ENCODE measurements at regions not wholly inside any gene's neighbourhood (a gene's known extent, or its start where the extent isn't known, plus 50 kb on each side); places are given as distances from the start of the nearest gene placed in this dataset.

DNA sequence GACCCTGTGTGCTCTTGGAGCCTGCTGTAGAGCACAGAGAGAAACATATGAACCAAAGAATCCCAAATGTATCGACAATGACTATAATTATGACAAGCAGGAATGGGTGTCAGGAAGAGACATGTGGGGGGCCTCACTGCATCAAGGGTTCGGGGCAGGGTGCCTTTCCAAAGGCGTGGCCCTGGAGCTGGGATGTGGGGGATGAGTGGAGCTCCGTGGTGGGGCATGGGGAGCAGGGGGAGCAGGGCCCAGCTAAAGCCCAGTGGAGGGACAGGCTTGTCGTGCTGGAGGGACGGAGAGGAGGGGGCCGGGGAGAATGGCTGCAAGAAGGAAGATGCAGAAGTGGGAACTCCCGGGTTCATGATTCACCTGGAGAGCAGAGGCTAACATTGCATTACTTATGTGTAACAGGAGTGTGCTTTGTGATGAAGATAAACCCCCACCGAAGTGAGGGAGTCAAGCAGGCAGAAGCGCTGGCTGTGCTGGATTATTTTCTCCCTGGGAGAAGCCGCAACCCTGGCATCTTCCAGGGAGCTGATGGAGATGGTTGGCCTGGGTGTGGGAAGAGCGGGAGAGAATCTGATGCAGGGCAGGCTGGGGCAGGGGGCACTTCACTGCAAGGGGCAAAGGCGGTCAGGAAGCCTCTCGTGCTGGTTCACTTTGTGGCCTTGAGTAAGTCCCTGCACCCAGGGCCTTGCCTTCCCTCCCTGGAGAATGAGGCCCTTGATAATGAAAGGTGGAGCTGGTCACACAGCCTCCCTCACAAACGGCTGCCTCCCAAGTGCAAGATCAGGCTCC, 124.6 kb upstream of the RUNX3 start:
- Histone ChIP-seq H3K27ac (no peak overlapping the region), H3K9ac (no peak overlapping the region), H3K36me3 (no peaks in the 10 kb centered on the region), H3K4me3 (no peak overlapping the region), H4K20me1 (no peaks in the 10 kb centered on the region), H3K4me1 (peaks cover 11% of the 10 kb centered on the region), H3K27me3 (no peaks in the 10 kb centered on the region; the same call in 1 of the 2 replicates), H3K9me3 (no peaks in the 10 kb centered on the region), H3K4me2 (no peak overlapping the region)
- TF ChIP-seq Cebpa-rat (IDR thresholded peaks at IDR 0.05), result no peak

DNA sequence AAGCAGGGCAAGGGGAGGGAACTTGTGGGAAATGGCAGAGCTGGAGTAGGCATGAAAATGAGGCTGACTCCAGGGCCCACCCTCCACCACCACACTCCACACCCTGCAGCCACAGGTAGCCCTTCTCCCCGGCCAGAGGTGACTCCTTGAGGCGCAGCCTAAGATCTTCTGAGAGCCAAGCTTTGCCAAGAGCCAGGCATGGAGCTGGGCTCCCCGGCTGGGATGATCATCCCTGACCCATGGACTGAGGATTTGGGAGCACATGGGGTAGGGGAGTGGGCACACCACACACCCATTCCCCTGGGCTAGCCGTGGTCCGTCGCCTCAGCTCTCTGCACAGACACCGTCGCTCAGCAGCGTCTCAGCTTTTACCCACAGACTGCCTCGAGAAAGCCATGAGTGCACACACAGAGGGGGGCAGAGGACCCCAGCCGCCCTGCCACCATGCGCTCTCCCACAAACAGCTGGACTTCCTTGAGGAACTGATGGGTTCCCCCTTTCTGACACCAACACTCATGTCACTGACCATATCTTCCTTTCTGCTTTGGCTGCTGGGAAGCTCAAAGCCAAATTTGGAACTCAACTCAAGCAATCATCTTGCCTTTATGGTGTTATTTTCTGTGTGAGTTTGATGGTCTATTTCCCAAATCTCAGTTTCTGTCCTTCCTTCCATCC, 123.6 kb upstream of the RUNX3 start:
- peaks cover 18% of the 10 kb centered on the region for H3K4me1 ChIP-seq
- H3K27ac ChIP-seq, result no peak overlapping the region
- no peaks in the 10 kb centered on the region for H3K36me3 ChIP-seq
- no peaks in the 10 kb centered on the region for H4K20me1 ChIP-seq
- H3K9me3 ChIP-seq, result no peaks in the 10 kb centered on the region
- H3K4me2 ChIP-seq, result 0 out of 2 replicates have a peak overlapping the region, but pooled peaks have one; percentile 6
- no peak overlapping the region for H3K9ac ChIP-seq
- H3K27me3 ChIP-seq, result no peaks in the 10 kb centered on the region; the same call in 1 of the 2 replicates
- TF ChIP-seq Cebpa-rat (IDR thresholded peaks at IDR 0.05), result no peak
- H3K4me3 ChIP-seq, result no peak overlapping the region

DNA sequence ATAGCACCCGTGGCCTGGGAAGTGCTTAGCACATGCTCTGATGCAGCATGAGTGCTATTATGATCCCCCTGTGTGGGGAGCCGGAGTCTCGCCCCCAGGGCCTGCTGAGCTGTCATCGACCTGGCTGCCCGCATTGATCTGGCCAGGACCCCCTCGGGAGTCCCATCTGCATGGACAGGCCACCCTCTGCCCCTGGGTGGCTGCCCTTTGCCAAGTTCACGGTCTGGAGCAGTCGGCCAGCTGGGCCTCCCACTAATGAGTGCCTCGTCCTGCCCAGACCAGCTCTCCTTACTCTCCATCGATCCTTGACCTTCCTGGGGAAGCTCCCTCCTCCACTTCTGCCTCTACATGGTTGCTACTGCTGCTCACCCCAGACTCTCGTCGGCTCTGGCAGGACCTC, 121.8 kb upstream of the RUNX3 start:
- no peak for TF ChIP-seq Cebpa-rat (IDR thresholded peaks at IDR 0.05)
- H4K20me1 ChIP-seq, result no peaks in the 10 kb centered on the region
- H3K4me2 ChIP-seq, result no peak overlapping the region
- no peaks in the 10 kb centered on the region for H3K9me3 ChIP-seq
- H3K9ac ChIP-seq, result no peak overlapping the region
- peaks cover 18% of the 10 kb centered on the region for H3K4me1 ChIP-seq
- H3K27me3 ChIP-seq, result no peaks in the 10 kb centered on the region; the same call in 1 of the 2 replicates
- no peak overlapping the region for H3K4me3 ChIP-seq
- no peaks in the 10 kb centered on the region for H3K36me3 ChIP-seq
- no peak overlapping the region for H3K27ac ChIP-seq

DNA sequence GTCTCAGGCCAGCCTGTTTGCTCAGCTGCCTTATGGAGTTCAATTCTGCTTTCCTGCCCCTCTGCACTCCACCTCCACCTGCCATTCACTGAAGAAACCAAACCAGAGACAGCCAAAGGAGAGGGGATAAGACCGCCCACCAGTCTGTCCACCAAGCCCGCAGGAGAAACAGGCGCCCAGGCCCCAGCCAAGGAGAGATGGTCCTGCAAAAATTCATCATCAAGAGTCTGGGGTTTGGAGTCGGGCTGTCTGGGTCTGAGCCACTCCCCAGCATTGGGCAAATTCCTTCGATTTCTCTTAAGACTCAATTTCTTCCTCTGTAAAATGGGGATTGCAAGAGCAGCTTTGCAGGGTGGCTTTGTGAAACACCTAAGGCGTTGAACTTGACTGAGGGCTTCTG, 121.4 kb upstream of the RUNX3 start:
- Histone ChIP-seq H3K27ac (no peak overlapping the region), H3K4me3 (no peak overlapping the region), H3K4me1 (peaks cover 19% of the 10 kb centered on the region), H3K27me3 (no peaks in the 10 kb centered on the region; the same call in 1 of the 2 replicates), H3K9me3 (no peaks in the 10 kb centered on the region), H4K20me1 (no peaks in the 10 kb centered on the region), H3K9ac (no peak overlapping the region), H3K36me3 (no peaks in the 10 kb centered on the region), H3K4me2 (no peak overlapping the region)
- TF ChIP-seq Cebpa-rat (IDR thresholded peaks at IDR 0.05), result no peak

DNA sequence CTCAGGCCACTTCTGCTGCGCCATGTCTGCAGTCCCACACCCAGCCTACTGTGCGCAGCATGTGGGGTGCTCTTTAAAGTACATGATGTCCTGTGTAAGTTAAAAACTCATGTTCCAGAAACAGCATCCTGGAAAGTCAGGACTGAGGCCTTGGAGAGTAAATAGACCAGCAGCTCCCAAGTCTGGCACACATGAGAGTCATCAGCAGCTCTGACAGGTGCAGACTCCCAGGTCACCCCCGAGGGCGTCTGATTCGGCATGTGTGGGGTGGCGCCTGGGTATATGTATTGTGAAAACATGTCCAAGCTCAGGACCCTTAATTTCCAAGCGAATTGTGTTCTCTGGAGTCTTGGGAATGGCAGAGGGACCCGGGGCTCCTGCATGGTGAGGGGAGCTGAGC, 120.1 kb upstream of the RUNX3 start:
- Histone ChIP-seq H3K4me3 (no peak overlapping the region), H3K4me1 (peaks cover 29% of the 10 kb centered on the region), H3K9ac (no peak overlapping the region), H3K9me3 (no peaks in the 10 kb centered on the region), H4K20me1 (no peaks in the 10 kb centered on the region), H3K36me3 (no peaks in the 10 kb centered on the region), H3K4me2 (no peak overlapping the region), H3K27ac (no peak overlapping the region), H3K27me3 (no peaks in the 10 kb centered on the region; the same call in 1 of the 2 replicates)
- TF ChIP-seq Cebpa-rat (IDR thresholded peaks at IDR 0.05), result no peak

DNA sequence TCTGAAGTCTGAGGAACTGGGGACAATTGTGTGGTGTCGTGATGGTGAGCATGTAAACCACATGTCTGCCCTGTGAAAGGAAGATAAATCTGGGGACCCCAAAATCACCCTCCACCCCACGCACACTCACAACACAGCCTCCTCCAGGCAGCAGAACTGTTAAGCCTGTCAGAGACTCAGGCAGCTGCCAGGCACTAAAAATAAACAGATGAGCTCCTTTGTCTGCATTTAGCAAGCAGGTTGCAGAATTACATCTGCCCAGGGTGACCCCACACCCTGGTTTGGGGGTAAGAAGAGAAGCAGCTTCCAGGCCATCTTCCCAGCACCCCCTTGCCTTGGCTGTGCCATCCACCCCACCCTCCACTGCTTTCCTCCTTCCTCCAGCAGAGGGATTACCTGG, 119.1 kb upstream of the RUNX3 start:
- Histone ChIP-seq H3K27me3 (no peaks in the 10 kb centered on the region; the same call in 1 of the 2 replicates), H4K20me1 (no peaks in the 10 kb centered on the region), H3K36me3 (no peaks in the 10 kb centered on the region), H3K9ac (0 out of 2 replicates have a peak overlapping the region, but pooled peaks have one; percentile 10), H3K4me1 (peaks cover 29% of the 10 kb centered on the region), H3K4me2 (no peak overlapping the region), H3K9me3 (no peaks in the 10 kb centered on the region), H3K4me3 (no peak overlapping the region), H3K27ac (0 out of 2 replicates have a peak overlapping the region, but pooled peaks have one; percentile 9)
- TF ChIP-seq Cebpa-rat (IDR thresholded peaks at IDR 0.05), result no peak

DNA sequence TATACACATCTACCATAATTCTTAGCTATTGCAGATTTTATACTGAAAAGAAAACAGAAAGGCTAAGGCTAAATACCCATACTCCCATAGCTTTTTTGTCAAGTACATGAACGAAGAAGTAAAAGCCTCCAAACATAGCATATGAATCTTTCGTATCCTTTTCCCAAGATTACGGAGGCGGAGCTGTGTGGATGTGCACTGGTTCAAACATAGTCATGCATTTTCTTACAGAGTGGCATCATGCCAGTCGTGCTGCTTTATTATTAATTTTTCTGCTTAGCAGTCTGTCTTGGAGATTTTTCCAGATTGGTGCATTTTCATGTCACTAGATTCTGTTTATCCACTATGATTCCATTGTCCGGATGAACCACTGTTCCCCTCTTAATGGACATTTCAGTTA, 118.7 kb upstream of the RUNX3 start:
- Histone ChIP-seq H3K4me3 (no peak overlapping the region), H4K20me1 (no peaks in the 10 kb centered on the region), H3K27ac (no peak overlapping the region), H3K27me3 (no peaks in the 10 kb centered on the region; the same call in 1 of the 2 replicates), H3K4me2 (no peak overlapping the region), H3K9me3 (0 out of 2 replicates have a peak, but pooled peaks cover under 1% of the 10 kb centered on the region), H3K4me1 (peaks cover 26% of the 10 kb centered on the region), H3K9ac (no peak overlapping the region), H3K36me3 (no peaks in the 10 kb centered on the region)
- no peak for TF ChIP-seq Cebpa-rat (IDR thresholded peaks at IDR 0.05)

DNA sequence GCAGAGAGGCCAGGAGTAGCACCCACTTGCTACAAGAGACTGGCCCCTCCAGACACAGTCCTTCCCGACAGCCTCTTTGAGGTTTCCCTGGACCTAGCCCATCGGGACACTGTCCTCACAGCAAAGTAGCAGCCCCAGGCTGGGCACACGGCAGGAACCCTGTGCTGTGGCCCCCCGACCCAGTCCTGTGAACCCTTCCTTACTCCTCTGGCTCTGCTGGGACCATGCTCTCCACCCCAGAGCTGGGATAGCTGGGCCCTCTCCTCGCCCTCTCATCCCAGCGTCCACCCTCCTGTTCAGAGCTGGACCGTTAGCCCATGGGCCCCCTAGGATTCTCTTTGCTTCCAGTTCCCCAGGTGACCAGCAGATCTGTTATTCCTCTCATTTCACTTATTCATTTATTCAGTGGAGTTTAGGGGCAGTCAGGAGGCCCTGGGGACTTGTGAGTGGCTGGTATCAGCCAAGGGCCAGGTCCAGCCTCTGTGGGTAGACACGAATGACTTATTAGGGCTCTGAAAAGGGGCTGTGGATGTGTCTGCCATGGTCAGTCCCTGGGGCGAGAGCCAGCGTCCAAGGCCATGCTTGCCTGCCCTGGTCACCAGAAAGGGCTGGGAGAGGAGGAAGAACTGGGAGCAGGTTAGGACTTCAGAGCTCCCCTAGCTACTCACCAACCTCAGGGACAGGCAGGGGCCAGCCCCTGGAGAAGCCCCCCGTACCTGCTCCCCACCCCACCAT, 117.6 kb upstream of the RUNX3 start:
- Histone ChIP-seq H3K27ac (no peak overlapping the region), H3K9ac (no peak overlapping the region), H3K27me3 (no peaks in the 10 kb centered on the region; the same call in 1 of the 2 replicates), H3K9me3 (0 out of 2 replicates have a peak, but pooled peaks cover 4% of the 10 kb centered on the region), H3K36me3 (no peaks in the 10 kb centered on the region), H3K4me3 (no peak overlapping the region), H3K4me1 (peaks cover 32% of the 10 kb centered on the region), H3K4me2 (no peak overlapping the region), H4K20me1 (no peaks in the 10 kb centered on the region)
- no peak for TF ChIP-seq Cebpa-rat (IDR thresholded peaks at IDR 0.05)

DNA sequence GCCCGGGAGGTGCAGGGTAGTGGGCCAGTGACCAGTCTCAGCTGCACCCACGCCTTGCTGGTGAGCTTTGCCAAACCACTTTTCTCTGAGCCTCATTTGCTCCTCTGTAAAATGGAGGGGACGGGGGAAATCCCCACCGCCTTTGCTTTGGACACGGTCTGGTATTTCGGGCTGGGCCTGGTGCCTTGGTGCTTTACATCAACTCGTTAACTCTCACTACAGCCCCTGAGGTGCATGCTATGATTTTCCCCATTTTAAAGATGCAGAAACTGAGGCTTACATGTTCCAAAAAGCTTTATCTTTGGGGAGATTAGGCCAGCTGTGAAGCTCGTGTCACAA, 116.1 kb upstream of the RUNX3 start:
- Histone ChIP-seq H3K9ac (no peak overlapping the region), H3K4me3 (no peak overlapping the region), H3K4me2 (no peak overlapping the region), H3K27me3 (no peaks in the 10 kb centered on the region; the same call in 1 of the 2 replicates), H3K9me3 (0 out of 2 replicates have a peak, but pooled peaks cover 4% of the 10 kb centered on the region), H3K27ac (no peak overlapping the region), H4K20me1 (no peaks in the 10 kb centered on the region), H3K36me3 (no peaks in the 10 kb centered on the region), H3K4me1 (peaks cover 32% of the 10 kb centered on the region)
- no peak for TF ChIP-seq Cebpa-rat (IDR thresholded peaks at IDR 0.05)

Data from BLaER1 (cell line).